Kidney glomerular epithelial cell (primary cell): ENCODE measurements at regions not wholly inside any gene's neighbourhood (a gene's known extent, or its start where the extent isn't known, plus 50 kb on each side); places are given as distances from the start of the nearest gene placed in this dataset.
A peak's percentile ranks its signal among the peaks of the same experiment; 100 is the strongest.

Experiments
- DNase-seq: peaks from one replicate; lab custom pipeline; 2025; lab: John Stamatoyannopoulos, UW

DNA sequence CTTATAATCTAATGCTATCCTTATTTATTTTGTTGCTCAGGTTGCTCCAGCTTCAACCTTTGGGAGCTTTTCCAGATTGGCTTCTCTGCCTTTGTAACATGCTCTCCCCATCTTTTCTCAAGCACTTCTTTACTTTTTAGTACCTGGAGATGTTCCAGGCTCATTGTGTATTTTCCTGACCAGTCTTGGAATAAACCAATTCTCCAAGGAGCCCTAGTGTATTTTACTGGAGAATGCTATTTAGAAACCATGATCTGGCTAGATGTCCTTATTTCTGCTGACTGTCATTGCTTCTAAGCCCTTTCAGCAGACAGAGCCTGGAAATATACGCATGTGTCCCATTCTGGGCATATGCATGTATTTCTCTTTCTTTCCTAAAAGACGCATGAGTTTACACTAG lies 95.7 kb downstream of the EMX2 start:
- DNase-seq, result no peak

DNA sequence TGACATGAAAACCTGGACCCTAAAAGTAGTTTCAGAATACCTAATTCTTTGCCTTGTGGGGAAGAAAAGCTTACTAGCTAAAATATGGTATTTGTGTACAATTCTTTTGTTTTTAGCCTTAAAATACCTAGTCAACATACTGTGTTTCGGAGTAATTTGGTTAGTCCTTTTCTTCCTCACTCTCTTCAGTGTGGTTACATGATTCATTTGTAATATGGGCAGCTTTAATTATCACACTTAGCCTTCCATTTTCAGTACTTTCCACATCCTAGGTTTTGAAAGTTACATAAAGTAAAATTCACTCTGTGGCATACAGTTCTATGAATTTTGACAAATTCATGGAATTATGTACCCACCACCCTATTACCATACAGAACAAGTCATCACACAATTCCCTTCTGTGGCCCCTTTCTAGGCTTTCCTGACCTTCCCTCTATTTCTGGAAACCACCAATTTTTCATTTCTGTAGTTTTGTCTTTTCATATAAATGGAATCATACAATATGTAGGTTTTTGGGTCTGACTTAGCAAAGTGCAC lies 96.2 kb downstream of the EMX2 start:
- DNase-seq, result no peak

DNA sequence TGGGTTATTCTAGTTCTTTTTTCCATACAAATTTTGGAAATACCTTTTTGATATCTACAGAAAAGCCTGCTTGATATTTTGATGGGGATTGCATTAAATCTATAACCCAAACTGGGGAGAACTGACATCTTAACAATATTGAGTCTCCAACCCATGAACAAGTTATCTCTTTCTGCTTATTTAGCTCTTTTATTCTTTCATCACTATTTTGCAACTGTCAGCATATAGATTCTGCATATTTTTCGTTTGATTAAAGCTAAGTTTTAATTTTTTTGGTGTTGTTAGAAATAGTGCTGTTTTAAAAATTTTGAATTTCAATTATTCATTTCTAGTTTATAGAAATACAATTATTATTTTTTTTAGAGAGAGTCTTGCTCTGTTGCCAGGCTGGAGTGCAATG lies 97.9 kb downstream of the EMX2 start:
- DNase-seq, result no peak

DNA sequence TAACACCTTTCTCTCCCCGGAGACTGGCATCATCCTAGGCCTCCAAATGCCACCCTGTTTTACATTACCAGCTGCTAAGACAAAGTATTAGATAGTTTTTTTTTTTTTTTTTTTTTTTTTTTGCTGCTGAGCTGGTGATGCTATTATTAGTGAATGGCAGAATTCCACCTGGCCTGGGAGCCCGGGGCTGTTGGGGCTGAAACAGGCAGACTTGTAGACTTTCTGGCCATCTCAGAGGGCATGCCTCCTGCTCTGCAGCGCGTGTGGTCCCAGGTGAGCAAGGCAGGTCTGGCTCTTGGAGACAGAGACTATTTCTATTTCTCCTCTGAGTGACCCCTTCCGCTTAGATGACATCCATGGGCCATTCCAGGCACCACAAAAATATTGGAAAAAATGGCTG lies 104.2 kb downstream of the EMX2 start:
- DNase-seq, result no peak

DNA sequence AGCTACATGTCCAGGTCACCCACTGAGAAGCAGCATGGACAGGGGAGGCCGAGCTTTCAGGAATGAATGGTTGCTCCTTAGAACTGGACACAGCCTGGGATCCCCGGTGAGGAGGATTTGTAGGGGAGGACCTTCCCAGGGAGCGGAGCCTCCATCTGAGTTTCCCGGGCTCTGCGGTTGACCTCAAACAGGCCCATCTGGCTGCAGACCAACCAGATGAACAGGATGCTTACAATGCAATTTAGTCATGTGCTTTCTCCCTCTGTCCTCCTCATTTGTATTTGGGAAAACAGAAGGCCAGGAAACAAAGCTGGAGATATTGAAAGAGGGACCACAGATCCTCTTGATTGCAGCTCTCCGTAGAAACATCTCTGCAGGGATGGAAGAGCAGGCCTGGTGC lies 104.8 kb downstream of the EMX2 start:
- DNase-seq, result no peak

DNA sequence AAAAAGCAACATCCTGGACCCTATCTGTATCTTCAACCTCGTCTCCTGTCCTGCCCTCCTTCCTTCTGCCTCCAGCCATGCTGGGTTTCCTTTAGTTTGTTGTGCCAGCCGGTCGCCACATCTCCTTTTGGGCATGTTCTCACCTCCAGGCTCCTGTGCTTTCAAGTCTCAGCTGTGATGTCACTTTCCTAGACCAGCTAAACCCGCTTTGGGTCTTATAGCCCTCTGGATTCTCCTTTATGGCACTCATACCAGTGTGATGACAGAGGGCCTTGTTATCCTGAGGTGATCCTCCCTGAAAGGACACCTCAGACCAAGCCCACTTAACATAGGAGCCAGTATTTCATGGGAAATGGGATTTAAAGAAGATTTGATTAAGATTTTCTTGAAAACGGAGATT lies 108.6 kb downstream of the EMX2 start:
- no peak for DNase-seq

DNA sequence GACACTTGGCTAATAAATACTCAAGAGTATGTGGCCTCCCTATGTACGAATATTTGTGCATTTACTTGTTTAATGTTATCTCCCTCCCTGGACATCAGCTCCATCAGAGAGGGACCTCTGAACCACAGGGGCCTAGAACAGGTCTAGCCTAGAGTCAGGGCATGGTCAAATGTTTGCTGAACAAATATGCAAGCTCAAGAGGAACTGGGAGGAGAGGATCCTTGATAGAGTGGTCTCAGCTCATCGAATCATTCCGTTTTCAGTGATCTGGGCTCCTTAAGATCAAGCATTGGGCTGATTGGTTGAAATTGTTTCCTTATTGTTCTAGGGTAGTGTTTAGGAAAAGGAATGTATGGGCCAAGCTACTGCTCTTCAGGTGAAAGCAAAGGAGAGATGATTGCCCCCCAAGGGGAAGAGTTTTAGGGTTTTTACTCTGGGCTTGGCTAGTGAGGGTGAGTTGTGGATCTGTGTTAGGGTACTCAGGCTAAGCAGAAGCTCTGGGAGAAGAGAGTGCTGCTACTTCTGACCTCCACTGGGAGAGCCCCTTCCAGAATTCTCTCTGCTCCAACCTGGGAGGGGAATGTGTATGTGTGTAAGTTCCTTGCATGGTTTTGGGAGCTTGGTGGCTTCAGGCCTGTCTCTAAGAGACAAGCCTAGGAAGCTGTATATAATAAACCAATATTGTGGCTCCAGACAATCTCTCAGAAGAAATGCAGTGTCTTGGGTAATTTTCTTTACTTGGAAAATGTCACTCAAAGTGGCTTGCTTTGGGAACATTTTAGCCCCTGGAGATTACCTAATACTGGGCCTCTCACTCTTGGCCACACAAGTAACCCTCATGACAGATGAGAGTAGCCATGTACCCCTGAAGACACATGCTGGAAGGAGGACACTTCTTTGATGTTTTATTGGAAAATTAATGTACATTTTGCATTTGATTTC lies 110.0 kb downstream of the EMX2 start:
- no peak for DNase-seq

DNA sequence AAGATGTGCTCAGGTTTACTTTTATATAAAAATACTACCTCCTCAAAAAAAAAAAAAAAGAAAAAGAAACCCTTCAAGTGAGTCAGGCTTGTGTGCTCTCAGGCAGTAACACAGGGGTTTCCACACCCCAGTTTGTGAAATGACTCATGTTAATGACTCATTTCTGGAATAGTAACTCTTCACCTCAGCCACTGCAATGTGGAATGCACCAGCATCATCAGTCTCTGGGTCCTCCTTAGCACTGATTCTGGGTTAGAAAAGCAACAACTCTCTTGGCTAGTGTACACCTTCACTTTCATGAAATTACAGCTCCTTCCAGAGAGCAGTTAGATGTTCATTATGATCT lies 110.6 kb downstream of the EMX2 start:
- DNase-seq, result peak; percentile 93

DNA sequence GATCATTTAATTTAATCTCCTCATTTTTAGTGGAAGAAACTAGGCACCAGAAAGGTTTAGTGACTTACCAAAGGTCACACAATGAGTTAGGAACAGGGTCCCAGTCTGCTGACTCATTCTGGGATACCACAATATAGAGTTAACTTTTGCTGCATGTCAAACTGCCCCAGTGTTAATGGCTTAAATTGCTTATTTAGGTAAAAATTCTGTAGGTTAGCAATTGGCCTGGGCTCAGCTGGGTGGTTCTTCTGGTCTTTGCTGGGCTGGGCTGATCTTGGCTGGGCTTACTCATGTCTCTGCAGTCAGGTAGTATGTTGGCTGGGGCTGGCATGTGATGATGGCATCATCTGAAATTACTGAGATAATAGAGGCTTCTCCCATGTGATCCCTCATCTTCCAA lies 111.6 kb downstream of the EMX2 start:
- no peak for DNase-seq

DNA sequence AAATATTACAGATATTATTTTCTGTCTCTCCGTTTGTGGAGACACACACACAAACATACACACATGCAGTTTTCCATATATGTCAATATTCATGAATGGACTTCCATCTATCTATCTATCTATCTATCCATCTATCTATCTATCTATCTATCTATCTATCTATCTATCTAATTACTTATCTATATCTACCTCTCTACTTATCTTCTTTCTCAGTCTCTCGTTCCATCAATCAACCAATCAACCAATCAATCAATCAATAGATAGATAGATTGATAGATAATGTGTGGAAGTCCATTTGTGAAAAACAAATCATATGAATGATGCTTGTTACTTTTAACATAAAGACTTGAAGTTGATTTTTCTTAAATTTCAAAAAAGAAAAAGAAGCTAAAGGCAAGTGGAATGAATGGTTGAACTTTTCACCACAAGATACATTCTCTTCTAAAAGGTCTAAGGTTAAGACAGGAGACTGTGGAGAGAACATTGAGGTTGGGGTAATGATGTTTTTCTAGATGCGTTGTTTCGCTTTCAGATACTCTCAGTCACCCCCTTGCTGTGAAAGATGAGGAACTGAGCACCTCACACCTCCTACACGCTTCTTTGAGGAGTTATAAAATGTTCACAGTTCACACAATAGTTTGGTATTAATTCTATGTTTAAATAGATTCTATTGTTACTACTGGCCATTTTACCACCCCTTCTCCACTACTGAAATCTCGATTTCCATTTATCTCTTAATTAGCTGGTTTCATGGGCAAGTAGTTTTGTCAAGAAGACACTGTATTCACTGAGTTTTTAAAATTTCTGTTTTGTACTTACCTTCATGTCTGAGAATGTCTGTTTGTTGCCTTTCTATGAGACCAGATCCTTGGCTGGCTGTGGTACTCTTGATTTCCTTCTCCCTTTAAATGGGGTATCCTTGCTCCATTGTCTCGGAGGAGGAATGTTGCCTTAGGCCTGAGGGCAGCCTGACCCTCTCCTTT lies 114.1 kb downstream of the EMX2 start:
- no peak for DNase-seq

DNA sequence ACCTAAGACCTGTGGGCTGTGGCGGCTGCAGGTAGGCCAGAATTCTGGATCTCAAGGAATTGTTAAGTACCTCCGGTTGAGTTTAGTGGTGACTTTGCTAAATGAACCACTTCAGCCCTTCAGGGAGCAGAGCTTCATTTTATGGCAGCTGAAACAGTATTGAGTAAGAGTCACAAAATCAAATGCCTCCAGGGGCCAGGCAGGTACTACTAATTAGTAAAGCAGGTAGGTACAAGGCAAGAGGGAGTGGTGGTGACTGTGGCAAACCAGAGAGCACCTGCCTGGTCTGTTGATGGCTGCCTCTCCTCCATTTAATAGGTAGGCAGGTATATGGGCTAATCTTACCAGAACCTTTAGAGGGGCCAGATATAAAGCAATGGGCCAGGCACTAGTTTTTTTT lies 118.8 kb downstream of the EMX2 start:
- no peak for DNase-seq

DNA sequence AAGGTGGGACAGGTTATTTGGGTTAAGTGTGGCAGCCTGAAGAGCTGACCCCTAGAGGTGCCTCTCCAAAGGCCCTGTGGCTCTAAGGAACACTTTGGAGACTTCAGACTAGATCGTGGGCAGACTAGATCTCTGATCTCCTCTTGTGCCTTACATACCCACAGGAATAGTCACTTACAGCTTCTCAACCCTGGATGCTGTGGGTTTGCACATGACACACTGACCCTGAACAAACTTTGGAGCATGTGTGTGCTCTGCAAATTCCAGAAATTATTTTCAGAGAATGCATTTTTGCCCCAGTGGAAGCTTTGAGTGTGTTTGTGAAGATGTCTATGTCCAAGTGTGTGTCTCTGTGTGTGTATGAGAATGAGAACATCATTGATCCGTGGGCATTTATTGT lies 119.6 kb downstream of the EMX2 start:
- peak; percentile 8 for DNase-seq

DNA sequence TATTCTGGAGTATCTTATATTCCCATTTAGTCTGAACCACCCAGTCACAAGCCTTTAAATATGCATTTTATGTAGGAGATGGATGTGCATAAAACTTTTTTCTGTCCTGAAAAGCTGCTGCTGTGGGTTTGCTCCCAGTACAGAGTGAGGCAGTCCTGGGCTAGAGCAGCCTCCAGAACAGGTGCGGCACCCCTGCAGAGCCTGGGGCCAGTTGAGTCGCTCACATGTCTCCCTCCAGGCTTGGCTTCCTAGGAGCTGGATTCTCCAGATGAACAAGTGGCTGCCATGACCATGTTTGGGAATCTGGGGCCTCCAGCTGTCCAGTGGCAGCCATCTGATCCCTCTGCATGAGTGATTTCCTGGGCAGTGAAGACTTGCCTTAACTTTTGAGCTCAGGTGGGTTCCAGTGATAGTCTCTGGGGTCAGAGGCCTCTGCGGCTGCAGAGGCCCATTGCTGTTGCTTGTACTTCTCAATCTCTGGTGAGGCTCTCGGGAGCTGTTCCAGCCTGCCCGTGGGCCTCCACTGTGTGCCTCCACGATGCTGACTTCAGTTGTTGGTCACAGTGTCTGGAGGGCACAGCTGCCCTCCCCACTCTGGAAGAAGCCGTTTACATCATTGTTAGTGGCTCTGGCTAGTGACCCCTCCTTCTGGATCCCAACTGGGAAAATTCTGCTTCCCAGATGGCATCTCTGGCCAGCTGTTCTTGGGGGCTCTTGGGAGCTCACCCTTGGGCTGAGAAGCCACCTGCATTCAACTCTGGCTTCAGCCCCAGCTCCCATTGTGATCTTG lies 120.4 kb downstream of the EMX2 start:
- DNase-seq, result no peak

DNA sequence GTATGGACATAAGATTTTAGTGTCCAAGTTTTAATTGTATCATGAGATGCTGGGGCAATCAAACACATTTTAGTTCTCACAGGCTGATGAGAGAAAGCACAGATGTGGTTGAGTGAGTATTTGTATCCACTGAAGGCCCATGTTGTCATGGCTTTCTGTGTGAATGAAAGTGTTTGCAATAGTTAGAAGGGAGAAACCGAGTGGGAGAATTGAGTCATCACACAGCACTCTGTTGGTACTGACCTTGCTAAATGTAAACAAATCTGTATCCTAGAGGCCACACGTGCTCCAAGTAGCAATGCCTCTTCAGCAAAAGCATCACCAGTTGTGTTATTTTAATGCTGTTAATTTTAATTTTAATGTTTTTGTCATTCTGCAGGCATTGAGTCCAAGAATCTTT lies 121.2 kb downstream of the EMX2 start:
- DNase-seq, result peak; percentile 94

DNA sequence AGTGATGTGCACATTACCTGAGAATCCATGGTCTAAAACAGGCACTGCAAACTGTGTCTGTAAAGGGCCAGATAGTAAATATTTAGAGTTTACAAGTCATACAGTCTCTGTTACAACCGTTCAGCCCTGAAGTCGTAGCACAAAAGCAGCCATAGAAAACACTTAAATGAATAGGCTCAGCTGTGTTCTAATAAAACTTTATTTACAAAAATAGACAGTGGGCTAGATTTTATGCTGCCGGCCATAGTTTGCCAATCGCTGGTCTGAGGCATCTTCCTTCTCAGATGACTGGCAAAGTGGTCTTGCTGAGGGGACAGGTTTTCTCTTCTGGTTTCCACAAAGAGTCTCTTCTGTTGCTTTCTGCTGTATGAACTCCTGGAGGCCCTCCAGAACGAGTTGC lies 121.7 kb downstream of the EMX2 start:
- DNase-seq, result no peak

DNA sequence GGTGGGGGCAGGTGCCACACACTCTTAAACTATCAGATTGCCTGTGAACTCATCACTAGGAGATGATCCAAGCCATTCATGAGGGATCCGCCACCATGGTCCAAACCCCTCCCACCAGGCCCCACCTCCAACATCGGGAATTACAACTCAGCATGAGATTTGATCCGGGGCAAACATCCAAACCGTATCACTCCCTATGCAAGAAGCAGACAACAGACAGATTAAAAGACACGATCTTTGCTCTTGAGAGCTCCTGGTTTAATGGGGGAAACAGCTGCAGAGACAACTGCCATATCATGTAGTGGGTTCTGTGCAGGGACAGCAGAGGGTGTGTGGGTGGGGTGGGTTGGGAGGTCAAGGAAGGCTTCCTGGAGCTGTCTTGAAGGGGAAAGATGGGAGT lies 123.6 kb downstream of the EMX2 start:
- DNase-seq, result no peak

DNA sequence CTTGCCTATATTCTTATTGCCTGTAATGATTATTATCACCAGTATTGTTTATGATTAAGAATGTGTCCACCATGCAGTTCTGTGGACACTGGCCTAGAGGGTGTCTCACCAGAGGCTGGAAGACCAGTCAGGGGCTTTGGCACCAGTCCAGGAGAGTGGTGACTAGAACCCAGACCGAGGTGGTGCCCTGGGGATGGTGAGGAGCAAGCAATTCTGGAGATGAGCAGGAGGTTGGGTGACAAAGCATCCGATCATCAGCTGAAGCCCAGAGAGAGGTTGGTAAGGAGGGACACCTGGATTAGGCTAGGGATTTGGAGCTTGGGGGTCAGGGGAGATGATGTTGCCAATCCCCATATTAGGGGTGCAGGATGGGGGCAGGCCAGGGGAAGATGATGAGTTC lies 124.4 kb downstream of the EMX2 start:
- DNase-seq, result no peak

DNA sequence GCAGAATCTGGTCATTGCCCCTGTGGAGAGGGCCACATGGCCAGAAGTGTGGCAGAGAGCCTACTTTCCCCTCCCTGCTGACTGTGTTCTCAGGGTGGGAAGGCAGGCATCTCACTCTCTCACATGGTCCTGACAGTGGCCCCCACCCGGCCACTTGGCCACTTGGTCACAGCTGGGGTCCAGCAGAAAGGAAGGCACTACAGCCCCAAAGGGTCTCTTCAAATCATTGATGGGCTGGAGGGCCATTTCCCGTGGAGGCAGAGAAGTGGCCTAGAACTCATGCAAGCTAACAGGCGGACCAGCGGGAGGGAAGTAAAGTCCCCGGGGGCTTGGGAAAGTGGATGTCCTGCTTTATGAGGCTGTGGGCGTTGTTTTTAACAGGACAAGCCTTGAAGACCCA lies 125.3 kb downstream of the EMX2 start:
- DNase-seq, result no peak

DNA sequence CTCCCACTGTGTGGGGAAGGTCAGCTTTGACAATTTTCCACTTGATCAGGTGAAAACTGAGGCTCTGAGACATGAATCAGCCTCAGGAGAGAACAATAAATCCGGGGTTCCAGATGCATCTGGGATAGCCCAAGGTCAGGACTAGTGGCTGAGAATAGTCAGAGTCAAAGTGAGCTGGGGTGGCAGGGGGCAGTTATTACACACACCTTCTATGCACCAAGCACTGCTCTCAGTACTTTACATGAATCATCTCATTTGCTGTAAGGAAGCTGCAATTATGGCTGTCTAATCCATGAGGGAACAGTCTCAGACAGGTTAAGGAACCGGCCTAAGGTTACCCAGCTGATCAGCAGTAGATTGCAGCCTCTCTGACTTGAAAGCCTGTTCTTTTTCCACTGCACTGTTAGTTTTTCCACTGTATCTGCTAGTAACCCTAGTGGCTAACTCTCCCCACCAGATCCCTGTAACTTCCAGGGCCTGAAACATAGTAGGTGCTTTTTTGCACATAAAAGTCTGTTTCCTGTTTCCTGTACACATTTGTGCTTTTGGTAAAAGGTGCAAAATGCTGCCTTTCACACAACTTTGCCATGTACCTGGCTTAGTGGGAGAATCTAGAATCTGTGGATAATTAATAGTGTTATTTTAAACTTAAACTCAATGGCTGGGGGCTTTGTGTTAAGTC lies 125.9 kb downstream of the EMX2 start:
- no peak for DNase-seq

DNA sequence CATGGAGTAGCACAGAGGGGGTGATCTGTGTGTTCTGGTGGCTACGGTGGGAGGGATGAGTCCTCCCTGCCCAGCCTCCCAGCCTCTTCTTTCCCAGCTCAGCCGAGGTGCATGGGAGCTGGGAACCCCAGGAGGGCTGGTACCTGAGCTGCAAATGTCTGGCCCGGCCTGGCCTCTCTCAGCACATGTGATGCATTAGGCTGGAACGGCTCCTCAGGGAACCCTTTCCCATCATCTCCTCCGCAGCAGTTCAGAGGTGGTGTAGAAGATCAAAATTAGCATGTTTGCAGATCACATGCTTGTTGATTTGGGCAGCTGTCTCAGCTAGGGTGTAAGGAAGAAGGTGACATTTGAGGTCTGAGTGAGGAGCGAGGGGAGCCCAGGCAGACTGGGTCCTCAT lies 126.6 kb downstream of the EMX2 start:
- no peak for DNase-seq

DNA sequence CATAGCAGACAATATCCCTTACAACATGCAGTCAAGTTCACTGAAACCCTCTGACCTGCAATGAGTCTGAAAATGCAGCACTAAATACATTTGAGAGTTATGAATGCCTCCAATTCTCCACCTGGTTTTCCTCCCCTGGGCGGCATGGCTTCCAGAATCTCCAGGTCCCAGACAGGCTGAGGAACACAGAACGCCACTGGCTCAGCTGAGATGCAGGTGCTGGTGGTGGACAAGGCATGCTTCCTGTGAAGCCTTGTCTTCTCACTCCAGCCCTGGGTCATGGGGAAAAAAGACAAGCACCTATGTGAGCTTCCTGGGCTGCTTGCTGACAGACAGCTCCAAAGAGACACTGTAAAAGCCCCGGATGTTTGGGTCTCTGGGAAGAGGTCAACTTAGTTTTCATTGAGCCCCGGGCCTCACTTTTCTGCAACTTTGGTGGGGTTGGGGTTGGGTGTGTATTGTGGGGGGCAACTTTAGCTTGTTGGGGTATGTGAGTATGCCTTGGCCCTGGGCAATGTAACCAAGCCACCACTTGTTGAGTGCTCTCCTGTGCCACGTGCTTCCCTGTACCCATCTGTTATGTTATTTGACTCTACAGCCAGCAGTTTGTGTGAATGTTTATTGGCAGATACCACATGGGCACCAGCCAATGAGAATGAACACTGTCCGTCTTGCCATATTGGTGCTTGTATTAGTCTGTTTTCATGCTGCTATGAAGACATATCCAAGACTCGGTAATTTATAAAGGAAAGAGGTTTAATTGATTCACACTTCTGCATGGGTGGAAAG lies 127.8 kb downstream of the EMX2 start:
- no peak for DNase-seq
